Uterus (tissue), 3 donors: ENCODE measurements at regions not wholly inside any gene's neighbourhood (a gene's known extent, or its start where the extent isn't known, plus 50 kb on each side); places are given as distances from the start of the nearest gene placed in this dataset.

Source experiments
- DNase-seq, 2 donors: peaks; one replicate each; pipeline ENCODE4 v3.0.0-alpha.2; 2019 to 2020
- H3K27ac ChIP-seq, 2 donors: fragments of 200-600 bp; sonication (generic); 1 replicate in 1 of 2; 2 replicates in 1 of 2; pipeline ENCODE4 v1.5.1; 2016 to 2018
- H3K27me3 ChIP-seq, 2 donors: fragments of 200-600 bp; sonication (generic); one replicate each; pipeline ENCODE4 v1.5.1; 2018 to 2019; ENCODE audit warnings: control low read depth in 1 of 2
- H3K36me3 ChIP-seq, 2 donors: fragments of 200-600 bp; sonication (generic); one replicate each; pipeline ENCODE4 v1.5.1; 2019; ENCODE audit warnings: control low read depth in 1 of 2
- H3K4me1 ChIP-seq, 2 donors: fragments of 200-600 bp; sonication (generic); one replicate each; pipeline ENCODE4 v1.5.1; 2018 to 2019; ENCODE audit warnings: control low read depth in 1 of 2
- H3K4me3 ChIP-seq, 2 donors: fragments of 200-600 bp; sonication (generic); 1 replicate in 1 of 2; 2 replicates in 1 of 2; pipeline ENCODE4 v1.5.1; 2018 to 2019; ENCODE audit warnings: mild to moderate bottlenecking in 1 of 2
- H3K9me3 ChIP-seq, 2 donors: fragments of 200-600 bp; sonication (generic); one replicate each; pipeline ENCODE4 v1.5.1; 2019; ENCODE audit warnings: control low read depth in 1 of 2
- POLR2A ChIP-seq, 2 donors: fragments of 450-650 bp; IDR thresholded peaks; one replicate each; pipeline ENCODE4 v1.6.1; 2016; ENCODE audit warnings: antibody characterized with exemption in 2 of 2, mild to moderate bottlenecking in 1 of 2, moderate library complexity in 1 of 2
- intact Hi-C: fragments of 100-400 bp; cut with DNase I; formaldehyde crosslinking; loops from one replicate; pipeline ENCODE4 v1.15.1; 2023; ENCODE audit warnings: low total_unique reads
- TF ChIP-seq, protein P1 (sequence below), 4 experiments: fragments of 200-600 bp in 2 of 4; fragments of 450-650 bp in 2 of 4; sonication (generic) in 2 of 4; IDR thresholded peaks; one replicate each; pipeline ENCODE4 v1.5.1; 2016 to 2019; ENCODE audit warnings: antibody characterized with exemption in 4 of 4, mild to moderate bottlenecking in 2 of 4, moderate library complexity in 1 of 4
- donor health status: DM: yes; HTN: yes; CAD: no.

DNA sequence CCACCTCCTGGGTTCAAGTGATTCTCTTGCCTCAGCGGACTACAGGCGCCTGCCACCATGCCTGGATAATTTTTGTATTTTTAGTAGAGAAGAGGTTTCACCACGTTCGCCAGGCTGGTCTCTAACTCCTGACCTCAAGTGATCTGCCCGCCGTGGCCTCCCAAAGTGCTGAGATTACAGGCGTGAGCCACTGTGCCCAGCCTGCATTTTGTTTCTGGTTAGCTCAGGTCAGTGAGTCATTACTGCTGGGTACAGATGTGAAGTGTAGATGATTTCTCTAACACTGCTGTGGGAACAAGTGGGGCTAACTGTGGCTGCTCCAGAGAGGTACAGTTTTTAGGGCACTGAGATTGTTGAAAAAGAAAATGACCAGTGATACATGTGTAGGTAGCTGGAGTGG, 188.6 kb downstream of the PRL start:
- TF ChIP-seq POLR2A (IDR thresholded peaks at IDR 0.05): no peak
- TF ChIP-seq, protein P1, sequence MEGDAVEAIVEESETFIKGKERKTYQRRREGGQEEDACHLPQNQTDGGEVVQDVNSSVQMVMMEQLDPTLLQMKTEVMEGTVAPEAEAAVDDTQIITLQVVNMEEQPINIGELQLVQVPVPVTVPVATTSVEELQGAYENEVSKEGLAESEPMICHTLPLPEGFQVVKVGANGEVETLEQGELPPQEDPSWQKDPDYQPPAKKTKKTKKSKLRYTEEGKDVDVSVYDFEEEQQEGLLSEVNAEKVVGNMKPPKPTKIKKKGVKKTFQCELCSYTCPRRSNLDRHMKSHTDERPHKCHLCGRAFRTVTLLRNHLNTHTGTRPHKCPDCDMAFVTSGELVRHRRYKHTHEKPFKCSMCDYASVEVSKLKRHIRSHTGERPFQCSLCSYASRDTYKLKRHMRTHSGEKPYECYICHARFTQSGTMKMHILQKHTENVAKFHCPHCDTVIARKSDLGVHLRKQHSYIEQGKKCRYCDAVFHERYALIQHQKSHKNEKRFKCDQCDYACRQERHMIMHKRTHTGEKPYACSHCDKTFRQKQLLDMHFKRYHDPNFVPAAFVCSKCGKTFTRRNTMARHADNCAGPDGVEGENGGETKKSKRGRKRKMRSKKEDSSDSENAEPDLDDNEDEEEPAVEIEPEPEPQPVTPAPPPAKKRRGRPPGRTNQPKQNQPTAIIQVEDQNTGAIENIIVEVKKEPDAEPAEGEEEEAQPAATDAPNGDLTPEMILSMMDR (IDR thresholded peaks at IDR 0.05): no peak
- Histone ChIP-seq H3K27ac (no peak overlapping the region), H3K4me3 (no peak overlapping the region), H3K9me3 (no peaks in the 10 kb centered on the region), H3K27me3 (no peaks in the 10 kb centered on the region), H3K36me3 (no peaks in the 10 kb centered on the region), H3K4me1 (no peaks in the 10 kb centered on the region)
- intact Hi-C loops: no loop called here
- DNase-seq: no peak

DNA sequence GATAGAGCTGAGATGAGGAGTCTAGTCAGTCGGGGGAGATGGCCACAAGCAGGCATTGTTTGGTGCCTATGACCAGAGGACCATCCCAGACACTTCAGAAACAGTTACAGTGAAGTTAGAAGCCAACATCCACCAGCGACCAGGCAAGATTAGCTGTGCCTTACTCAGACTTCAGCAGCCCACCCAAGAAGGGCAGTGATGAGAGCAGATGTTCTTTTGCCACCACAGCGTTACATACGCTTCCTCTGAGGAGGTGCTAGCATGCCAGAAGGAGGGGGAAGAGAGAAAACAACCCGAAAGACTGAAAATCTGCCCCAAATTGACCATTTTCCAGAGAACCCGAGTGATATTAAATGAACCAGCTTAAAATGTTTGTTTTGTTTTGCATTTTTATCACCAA, 186.8 kb downstream of the PRL start:
- H3K27ac ChIP-seq: no peak overlapping the region
- intact Hi-C loops: no loop called here
- no peaks in the 10 kb centered on the region for H3K27me3 ChIP-seq
- no peak for TF ChIP-seq POLR2A (IDR thresholded peaks at IDR 0.05)
- TF ChIP-seq, protein P1 (IDR thresholded peaks at IDR 0.05): no peak
- H3K4me3 ChIP-seq: no peak overlapping the region
- no peaks in the 10 kb centered on the region for H3K9me3 ChIP-seq
- no peaks in the 10 kb centered on the region for H3K36me3 ChIP-seq
- no peaks in the 10 kb centered on the region for H3K4me1 ChIP-seq
- no peak for DNase-seq

DNA sequence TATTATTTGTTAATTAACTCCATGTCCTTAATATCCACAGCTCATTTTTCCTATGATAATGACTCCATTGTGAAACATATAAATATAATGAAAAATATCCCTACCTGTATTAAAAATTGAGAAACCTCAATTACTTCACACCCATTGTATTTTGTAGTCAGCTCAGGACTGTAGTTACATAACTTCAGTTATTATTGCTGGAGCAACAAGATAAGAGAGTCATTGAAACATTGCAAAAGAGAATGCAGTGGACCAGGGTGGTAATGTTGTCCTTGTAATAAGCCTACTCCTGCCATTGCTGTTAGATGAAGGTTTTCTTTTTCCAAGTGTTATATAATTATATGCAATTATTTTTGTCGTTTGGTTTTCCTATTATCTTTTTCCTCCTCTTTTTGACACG, 184.4 kb downstream of the PRL start:
- Histone ChIP-seq H3K4me1 (no peaks in the 10 kb centered on the region), H3K36me3 (no peaks in the 10 kb centered on the region), H3K9me3 (no peaks in the 10 kb centered on the region), H3K27me3 (no peaks in the 10 kb centered on the region), H3K27ac (no peak overlapping the region), H3K4me3 (no peak overlapping the region)
- intact Hi-C loops: no loop called here
- no peak for TF ChIP-seq POLR2A (IDR thresholded peaks at IDR 0.05)
- TF ChIP-seq, protein P1 (IDR thresholded peaks at IDR 0.05): no peak
- DNase-seq: no peak

DNA sequence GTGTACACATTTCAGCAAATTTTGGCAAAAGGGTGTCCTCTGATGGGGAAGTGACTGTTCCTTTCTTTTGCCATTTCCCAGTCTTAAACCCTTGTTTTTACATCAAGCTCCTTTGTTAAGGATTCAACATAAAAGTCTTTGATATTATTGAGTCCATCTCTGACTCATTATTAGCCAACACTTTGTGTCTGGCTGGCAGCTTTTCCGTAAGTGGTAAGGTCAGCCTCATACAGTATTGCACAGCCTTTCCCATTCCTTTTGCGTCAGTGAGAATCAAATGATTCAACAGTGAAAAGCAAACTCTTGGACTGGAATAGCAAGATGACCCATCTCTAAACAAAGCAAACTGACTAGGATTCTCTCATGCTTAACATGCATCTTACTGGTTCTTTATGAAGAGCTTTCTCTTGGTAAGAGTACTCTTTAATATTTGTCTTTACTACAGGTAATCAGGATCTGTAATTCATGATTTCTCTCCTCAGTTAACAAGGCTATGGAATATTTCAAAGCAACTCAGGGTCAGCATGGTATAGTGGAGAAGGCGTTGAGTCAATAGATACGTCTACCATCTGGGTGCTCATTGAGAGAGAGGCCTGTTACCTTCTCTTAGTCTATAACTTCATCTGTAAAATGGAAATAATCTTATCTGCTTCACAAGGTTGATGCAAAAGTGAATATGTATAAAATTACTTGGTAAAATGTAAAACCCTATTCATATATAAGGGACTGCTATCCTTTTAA, 183.6 kb downstream of the PRL start:
- no peaks in the 10 kb centered on the region for H3K9me3 ChIP-seq
- no peak overlapping the region for H3K4me3 ChIP-seq
- H3K27me3 ChIP-seq: no peaks in the 10 kb centered on the region
- intact Hi-C loops: no loop called here
- no peak for TF ChIP-seq POLR2A (IDR thresholded peaks at IDR 0.05)
- TF ChIP-seq, protein P1 (IDR thresholded peaks at IDR 0.05): no peak
- no peaks in the 10 kb centered on the region for H3K36me3 ChIP-seq
- peak overlapping the region in 1 of 2 donors; percentile 18 for H3K27ac ChIP-seq
- DNase-seq: peak; percentile 35 to 52
- no peaks in the 10 kb centered on the region for H3K4me1 ChIP-seq

DNA sequence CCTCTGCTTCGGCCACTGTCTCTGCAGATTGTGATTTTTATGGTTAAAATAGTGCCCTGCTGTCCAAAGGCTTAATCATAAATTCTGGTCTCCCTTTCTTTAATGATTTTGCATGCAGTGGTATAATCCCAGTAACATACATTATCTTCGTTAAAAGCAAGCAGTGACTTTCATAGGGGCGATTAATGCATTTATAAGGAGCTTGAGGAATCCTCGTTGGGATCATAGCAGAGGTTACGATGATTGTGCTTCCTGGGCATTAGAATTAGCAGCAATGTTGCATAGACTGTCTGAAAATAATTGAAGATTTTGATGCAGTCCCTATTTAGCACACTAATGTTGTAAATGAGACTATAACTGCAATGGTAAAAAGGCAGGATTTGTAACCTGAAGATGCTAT, 181.3 kb downstream of the PRL start:
- Histone ChIP-seq H3K4me3 (no peak overlapping the region), H3K27ac (no peak overlapping the region), H3K36me3 (no peaks in the 10 kb centered on the region), H3K4me1 (no peaks in the 10 kb centered on the region), H3K27me3 (no peaks in the 10 kb centered on the region), H3K9me3 (no peaks in the 10 kb centered on the region)
- intact Hi-C loops: no loop called here
- no peak for DNase-seq
- no peak for TF ChIP-seq POLR2A (IDR thresholded peaks at IDR 0.05)
- TF ChIP-seq, protein P1 (IDR thresholded peaks at IDR 0.05): no peak
